ENCODE measurements at regions not wholly inside any gene's neighbourhood (a gene's known extent, or its start where the extent isn't known, plus 50 kb on each side); places are given as distances from the start of the nearest gene placed in this dataset.

GRCh38 chr3:181333394-181333793, 343.9 kb upstream of the DNAJC19 start:
- Histone ChIP-seq H3K4me1 (ENCODE audit: control insufficient read depth in 5 of 5, insufficient read depth in 5 of 5, low read length in 5 of 5) (peaks cover 0 to 3% (median 0%) of the 10 kb centered on the region in 5 donors), H3K9ac (ENCODE audit: insufficient read depth in 1 of 2, low read length in 2 of 2) (no peak overlapping the region), H3K36me3 (ENCODE audit: control insufficient read depth in 4 of 4, insufficient read depth in 4 of 4, low read length in 4 of 4) (no peaks in the 10 kb centered on the region), H3K4me3 (no peak overlapping the region), H3K27me3 (ENCODE audit: control insufficient read depth in 3 of 3, insufficient read depth in 3 of 3, low read length in 2 of 3) (no peaks in the 10 kb centered on the region), H3K27ac (ENCODE audit: low read depth in 1 of 2, low read length in 1 of 2) (no peak overlapping the region), H3K9me3 (ENCODE audit: control insufficient read depth in 4 of 4, insufficient read depth in 3 of 4, low read length in 3 of 4) (no peaks in the 10 kb centered on the region)
- ATAC-seq (ENCODE audit: insufficient read depth, low FRiP score) (no peak), DNase-seq (no peak)
- TF ChIP-seq, protein P1, sequence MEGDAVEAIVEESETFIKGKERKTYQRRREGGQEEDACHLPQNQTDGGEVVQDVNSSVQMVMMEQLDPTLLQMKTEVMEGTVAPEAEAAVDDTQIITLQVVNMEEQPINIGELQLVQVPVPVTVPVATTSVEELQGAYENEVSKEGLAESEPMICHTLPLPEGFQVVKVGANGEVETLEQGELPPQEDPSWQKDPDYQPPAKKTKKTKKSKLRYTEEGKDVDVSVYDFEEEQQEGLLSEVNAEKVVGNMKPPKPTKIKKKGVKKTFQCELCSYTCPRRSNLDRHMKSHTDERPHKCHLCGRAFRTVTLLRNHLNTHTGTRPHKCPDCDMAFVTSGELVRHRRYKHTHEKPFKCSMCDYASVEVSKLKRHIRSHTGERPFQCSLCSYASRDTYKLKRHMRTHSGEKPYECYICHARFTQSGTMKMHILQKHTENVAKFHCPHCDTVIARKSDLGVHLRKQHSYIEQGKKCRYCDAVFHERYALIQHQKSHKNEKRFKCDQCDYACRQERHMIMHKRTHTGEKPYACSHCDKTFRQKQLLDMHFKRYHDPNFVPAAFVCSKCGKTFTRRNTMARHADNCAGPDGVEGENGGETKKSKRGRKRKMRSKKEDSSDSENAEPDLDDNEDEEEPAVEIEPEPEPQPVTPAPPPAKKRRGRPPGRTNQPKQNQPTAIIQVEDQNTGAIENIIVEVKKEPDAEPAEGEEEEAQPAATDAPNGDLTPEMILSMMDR (IDR thresholded peaks at IDR 0.05; ENCODE audit: control extremely low read depth, extremely low read depth): no peak

DNA sequence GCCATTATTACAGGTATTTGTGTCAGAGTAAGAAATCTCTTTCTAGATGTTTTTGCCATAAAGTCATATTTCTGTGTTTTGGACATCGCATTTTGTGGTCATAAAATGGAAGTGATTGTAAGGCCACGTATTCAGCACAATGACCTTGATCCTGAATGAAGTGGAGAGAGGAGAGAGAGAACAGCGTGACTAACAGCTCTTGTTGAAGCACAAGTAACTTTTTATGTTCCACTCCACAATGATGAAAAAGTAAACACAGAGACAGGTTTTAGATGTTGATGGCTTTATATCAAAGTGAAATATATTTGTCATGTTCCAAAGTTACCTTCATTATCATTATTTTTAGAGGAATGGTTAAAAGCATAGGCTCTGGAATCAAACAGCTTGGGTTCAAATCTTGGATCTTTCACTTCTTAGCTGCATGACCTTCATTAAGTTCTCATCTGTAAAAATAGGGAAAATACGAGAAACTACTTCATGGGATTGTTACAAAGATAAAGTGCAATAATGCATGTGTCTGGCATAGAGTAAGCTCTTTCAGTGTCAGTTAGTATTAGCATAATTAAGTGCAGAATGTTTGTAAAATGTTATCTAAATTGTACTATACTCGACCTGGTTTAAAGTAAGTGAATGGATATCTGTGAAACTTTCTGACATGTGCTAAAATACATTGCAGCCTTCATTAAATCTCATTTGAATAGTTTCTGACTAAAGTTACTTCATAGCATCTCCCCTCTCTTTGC, 341.5 kb upstream of the DNAJC19 start:
- no peak overlapping the region for H3K27ac ChIP-seq (ENCODE audit: low read depth in 1 of 2, low read length in 1 of 2)
- TF ChIP-seq, protein P1 (IDR thresholded peaks at IDR 0.05; ENCODE audit: control extremely low read depth, extremely low read depth): no peak
- H3K4me3 ChIP-seq: no peak overlapping the region
- no peak for ATAC-seq (ENCODE audit: insufficient read depth, low FRiP score)
- H3K4me1 ChIP-seq (ENCODE audit: control insufficient read depth in 5 of 5, insufficient read depth in 5 of 5, low read length in 5 of 5): no peaks in the 10 kb centered on the region
- no peaks in the 10 kb centered on the region for H3K36me3 ChIP-seq (ENCODE audit: control insufficient read depth in 4 of 4, insufficient read depth in 4 of 4, low read length in 4 of 4)
- H3K9me3 ChIP-seq (ENCODE audit: control insufficient read depth in 4 of 4, insufficient read depth in 3 of 4, low read length in 3 of 4): no peaks in the 10 kb centered on the region
- H3K27me3 ChIP-seq (ENCODE audit: control insufficient read depth in 3 of 3, insufficient read depth in 3 of 3, low read length in 2 of 3): no peaks in the 10 kb centered on the region
- WGBS, 2 donors: 54 to 69% methylated on average over 5 of the region's 5 CpGs
- DNase-seq: no peak
- no peak overlapping the region for H3K9ac ChIP-seq (ENCODE audit: insufficient read depth in 1 of 2, low read length in 2 of 2)

- 55 to 76% methylated on average over 3 of the region's 3 CpGs for WGBS, 2 donors
- H3K4me3 ChIP-seq: no peak overlapping the region
- no peaks in the 10 kb centered on the region for H3K27me3 ChIP-seq (ENCODE audit: control insufficient read depth in 3 of 3, insufficient read depth in 3 of 3, low read length in 2 of 3)
- DNase-seq (no peak), ATAC-seq (ENCODE audit: insufficient read depth, low FRiP score) (no peak)
- H3K9ac ChIP-seq (ENCODE audit: insufficient read depth in 1 of 2, low read length in 2 of 2): no peak overlapping the region
- TF ChIP-seq, protein P1 (IDR thresholded peaks at IDR 0.05; ENCODE audit: control extremely low read depth, extremely low read depth): no peak
- H3K36me3 ChIP-seq (ENCODE audit: control insufficient read depth in 4 of 4, insufficient read depth in 4 of 4, low read length in 4 of 4): no peaks in the 10 kb centered on the region
- no peaks in the 10 kb centered on the region for H3K4me1 ChIP-seq (ENCODE audit: control insufficient read depth in 5 of 5, insufficient read depth in 5 of 5, low read length in 5 of 5)
- H3K27ac ChIP-seq (ENCODE audit: low read depth in 1 of 2, low read length in 1 of 2): no peak overlapping the region
- no peaks in the 10 kb centered on the region for H3K9me3 ChIP-seq (ENCODE audit: control insufficient read depth in 4 of 4, insufficient read depth in 3 of 4, low read length in 3 of 4)
Observed at GRCh38 chr3:181330257-181330656, 340.7 kb upstream of the DNAJC19 start.

GRCh38 chr3:181329024-181329423, 339.5 kb upstream of the DNAJC19 start:
- Histone ChIP-seq H3K4me3 (no peak overlapping the region), H3K4me1 (ENCODE audit: control insufficient read depth in 5 of 5, insufficient read depth in 5 of 5, low read length in 5 of 5) (no peaks in the 10 kb centered on the region), H3K27ac (ENCODE audit: low read depth in 1 of 2, low read length in 1 of 2) (no peak overlapping the region), H3K9me3 (ENCODE audit: control insufficient read depth in 4 of 4, insufficient read depth in 3 of 4, low read length in 3 of 4) (no peaks in the 10 kb centered on the region), H3K9ac (ENCODE audit: insufficient read depth in 1 of 2, low read length in 2 of 2) (no peak overlapping the region), H3K27me3 (ENCODE audit: control insufficient read depth in 3 of 3, insufficient read depth in 3 of 3, low read length in 2 of 3) (no peaks in the 10 kb centered on the region), H3K36me3 (ENCODE audit: control insufficient read depth in 4 of 4, insufficient read depth in 4 of 4, low read length in 4 of 4) (no peaks in the 10 kb centered on the region)
- no peak for DNase-seq
- 65 to 75% methylated on average over 2 of the region's 2 CpGs for WGBS, 2 donors
- TF ChIP-seq, protein P1 (IDR thresholded peaks at IDR 0.05; ENCODE audit: control extremely low read depth, extremely low read depth): no peak
- ATAC-seq (ENCODE audit: insufficient read depth, low FRiP score): no peak

All from lung (tissue), 11 donors.